Vagina (tissue), 2 donors: ENCODE measurements at regions not wholly inside any gene's neighbourhood (a gene's known extent, or its start where the extent isn't known, plus 50 kb on each side); places are given as distances from the start of the nearest gene placed in this dataset.
"Not testable (repeated sequence)": the region's sequence is repeated elsewhere in the genome, so short reads cannot be mapped to it uniquely, and the experiment has no call there.

ENCODE experiments used
- DNase-seq, 2 donors: peaks; one replicate each; pipeline ENCODE4 v3.0.0-alpha.2; 2017; ENCODE audit errors: extremely low spot score in 2 of 2
- H3K27ac ChIP-seq: fragments of 200-600 bp; sonication (generic); one replicate; pipeline ENCODE4 v1.5.1; 2019
- H3K27me3 ChIP-seq: fragments of 200-600 bp; sonication (generic); one replicate; pipeline ENCODE4 v1.5.1; 2019
- H3K36me3 ChIP-seq, 2 donors: fragments of 200-600 bp; sonication (generic); one replicate each; pipeline ENCODE4 v1.5.1; 2017 to 2019
- H3K4me1 ChIP-seq: fragments of 200-600 bp; sonication (generic); one replicate; pipeline ENCODE4 v1.5.1; 2019
- H3K4me3 ChIP-seq, 2 donors: fragments of 200-600 bp; sonication (generic); 1 replicate in 1 of 2; 2 replicates in 1 of 2; pipeline ENCODE4 v1.5.1; 2016 to 2019
- H3K9me3 ChIP-seq: fragments of 200-600 bp; sonication (generic); one replicate; pipeline ENCODE4 v1.5.1; 2019
- POLR2A ChIP-seq, 2 donors: fragments of 450-650 bp; IDR thresholded peaks; one replicate each; pipeline ENCODE4 v1.6.1; 2017; ENCODE audit warnings: antibody characterized with exemption in 2 of 2, mild to moderate bottlenecking in 2 of 2, moderate library complexity in 2 of 2
- POLR2AphosphoS5 ChIP-seq, 2 donors: sonication (generic); formaldehyde crosslinking; IDR thresholded peaks; one replicate each; pipeline ENCODE4 v1.9.0; 2017; ENCODE audit warnings: antibody characterized with exemption in 2 of 2, mild to moderate bottlenecking in 2 of 2, low read depth in 1 of 2; ENCODE audit not compliant: insufficient read depth in 1 of 2
- intact Hi-C: fragments of 100-400 bp; cut with DNase I; formaldehyde crosslinking; loops from one replicate; pipeline ENCODE4 v1.15.1; 2023
- TF ChIP-seq, protein P1 (sequence below), 3 experiments: fragments of 450-650 bp in 2 of 3; fragments of 200-600 bp in 1 of 3; sonication (generic) in 1 of 3; IDR thresholded peaks; one replicate each; pipeline ENCODE4 v1.5.1; 2017 to 2019; ENCODE audit warnings: antibody characterized with exemption in 3 of 3, mild to moderate bottlenecking in 2 of 3, moderate library complexity in 2 of 3

DNA sequence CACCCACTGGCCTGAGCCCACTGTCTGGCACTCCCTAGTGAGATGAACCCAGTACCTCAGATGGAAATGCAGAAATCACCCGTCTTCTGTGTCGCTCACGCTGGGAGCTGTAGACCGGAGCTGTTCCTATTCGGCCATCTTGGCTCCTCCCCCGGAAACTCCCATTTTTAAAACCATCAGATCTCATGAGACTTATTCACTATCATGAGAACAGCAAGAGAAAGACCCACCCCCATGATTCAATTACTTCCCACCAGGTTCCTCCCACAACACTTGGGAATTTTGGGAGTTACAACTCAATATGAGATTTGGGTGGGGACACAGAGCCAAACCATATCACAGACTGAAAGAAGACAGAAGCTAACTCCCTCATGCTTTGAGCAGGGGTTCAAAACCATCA is 134.5 kb downstream of the SLC39A8 start:
- H3K27ac ChIP-seq, H3K4me3 ChIP-seq, H3K4me1 ChIP-seq, H3K27me3 ChIP-seq, H3K36me3 ChIP-seq, H3K9me3 ChIP-seq, intact Hi-C loops, DNase-seq: not testable (repeated sequence)

DNA sequence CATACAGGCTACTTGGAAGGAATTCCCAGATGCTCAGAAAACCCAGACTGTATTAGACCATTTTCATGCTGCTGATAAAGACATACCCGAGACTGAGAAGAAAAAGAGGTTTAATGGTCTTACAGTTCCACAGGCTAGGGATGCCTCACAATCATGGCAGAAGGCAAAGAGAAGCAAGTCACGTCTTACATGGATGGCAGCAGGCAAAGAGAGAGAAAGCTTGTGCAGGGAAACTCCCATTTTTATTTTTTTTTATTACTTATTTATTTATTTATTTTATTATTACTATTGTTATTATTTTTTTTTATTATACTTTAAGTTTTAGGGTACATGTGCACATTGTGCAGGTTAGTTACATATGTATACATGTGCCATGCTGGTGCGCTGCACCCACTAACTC is 140.6 kb downstream of the SLC39A8 start:
- H3K4me3 ChIP-seq, H3K4me1 ChIP-seq, H3K27ac ChIP-seq, DNase-seq, H3K36me3 ChIP-seq, H3K9me3 ChIP-seq, intact Hi-C loops, H3K27me3 ChIP-seq: not testable (repeated sequence)

DNA sequence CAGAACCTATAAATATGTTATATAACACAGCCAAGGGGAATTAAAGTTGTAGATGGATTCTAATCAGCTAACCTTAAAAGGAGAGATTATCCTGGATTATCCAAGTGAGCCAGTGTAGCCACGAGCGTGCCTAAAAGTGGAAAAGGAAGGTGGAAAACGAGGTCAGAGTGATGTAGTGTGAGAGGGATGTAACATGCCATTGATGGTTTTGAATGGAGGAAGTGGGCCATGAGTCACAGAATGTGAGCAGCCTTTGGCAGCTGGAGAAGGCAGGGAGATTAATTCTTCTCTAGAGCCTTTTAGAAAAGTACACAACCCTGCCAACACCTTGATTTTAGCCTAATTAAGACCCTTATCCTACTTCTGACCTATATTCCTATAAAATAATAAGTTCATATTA is 149.1 kb downstream of the SLC39A8 start:
- Histone ChIP-seq H3K27me3 (no peaks in the 10 kb centered on the region), H3K27ac (no peak overlapping the region)
- intact Hi-C loops: no loop called here

DNA sequence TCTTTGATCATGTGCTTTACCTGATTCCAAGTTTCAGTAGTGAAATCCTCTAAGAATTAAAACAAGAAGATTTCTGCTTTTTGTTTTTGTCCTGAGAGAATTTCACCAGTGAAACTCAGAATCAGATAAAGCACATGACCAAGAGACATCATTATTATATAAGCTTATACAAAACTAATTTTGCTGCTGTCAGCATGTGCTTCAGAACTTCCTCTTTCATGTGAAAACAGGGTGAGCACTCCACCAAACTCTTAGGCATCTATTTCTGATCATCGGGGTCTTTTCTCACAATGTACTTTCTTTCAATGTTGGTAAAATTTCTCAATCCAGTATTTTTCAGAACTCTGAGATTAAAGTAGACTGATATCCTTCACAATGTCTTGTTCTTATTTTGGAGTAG is 152.1 kb downstream of the SLC39A8 start:
- no peak for DNase-seq
- TF ChIP-seq POLR2A (IDR thresholded peaks at IDR 0.05): no peak
- no peak for TF ChIP-seq POLR2AphosphoS5 (IDR thresholded peaks at IDR 0.05; ENCODE audit: insufficient read depth in 1 of 2, low read depth in 1 of 2)
- H3K4me1 ChIP-seq: no peaks in the 10 kb centered on the region

More for the DNA sequence above, 149.1 kb downstream of the SLC39A8 start:
- Histone ChIP-seq H3K9me3 (no peaks in the 10 kb centered on the region), H3K4me3 (no peak overlapping the region), H3K4me1 (no peaks in the 10 kb centered on the region), H3K36me3 (no peaks in the 10 kb centered on the region)
- TF ChIP-seq, protein P1, sequence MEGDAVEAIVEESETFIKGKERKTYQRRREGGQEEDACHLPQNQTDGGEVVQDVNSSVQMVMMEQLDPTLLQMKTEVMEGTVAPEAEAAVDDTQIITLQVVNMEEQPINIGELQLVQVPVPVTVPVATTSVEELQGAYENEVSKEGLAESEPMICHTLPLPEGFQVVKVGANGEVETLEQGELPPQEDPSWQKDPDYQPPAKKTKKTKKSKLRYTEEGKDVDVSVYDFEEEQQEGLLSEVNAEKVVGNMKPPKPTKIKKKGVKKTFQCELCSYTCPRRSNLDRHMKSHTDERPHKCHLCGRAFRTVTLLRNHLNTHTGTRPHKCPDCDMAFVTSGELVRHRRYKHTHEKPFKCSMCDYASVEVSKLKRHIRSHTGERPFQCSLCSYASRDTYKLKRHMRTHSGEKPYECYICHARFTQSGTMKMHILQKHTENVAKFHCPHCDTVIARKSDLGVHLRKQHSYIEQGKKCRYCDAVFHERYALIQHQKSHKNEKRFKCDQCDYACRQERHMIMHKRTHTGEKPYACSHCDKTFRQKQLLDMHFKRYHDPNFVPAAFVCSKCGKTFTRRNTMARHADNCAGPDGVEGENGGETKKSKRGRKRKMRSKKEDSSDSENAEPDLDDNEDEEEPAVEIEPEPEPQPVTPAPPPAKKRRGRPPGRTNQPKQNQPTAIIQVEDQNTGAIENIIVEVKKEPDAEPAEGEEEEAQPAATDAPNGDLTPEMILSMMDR (IDR thresholded peaks at IDR 0.05): no peak
- no peak for TF ChIP-seq POLR2A (IDR thresholded peaks at IDR 0.05)
- TF ChIP-seq POLR2AphosphoS5 (IDR thresholded peaks at IDR 0.05; ENCODE audit: insufficient read depth in 1 of 2, low read depth in 1 of 2): no peak
- DNase-seq: no peak

DNA sequence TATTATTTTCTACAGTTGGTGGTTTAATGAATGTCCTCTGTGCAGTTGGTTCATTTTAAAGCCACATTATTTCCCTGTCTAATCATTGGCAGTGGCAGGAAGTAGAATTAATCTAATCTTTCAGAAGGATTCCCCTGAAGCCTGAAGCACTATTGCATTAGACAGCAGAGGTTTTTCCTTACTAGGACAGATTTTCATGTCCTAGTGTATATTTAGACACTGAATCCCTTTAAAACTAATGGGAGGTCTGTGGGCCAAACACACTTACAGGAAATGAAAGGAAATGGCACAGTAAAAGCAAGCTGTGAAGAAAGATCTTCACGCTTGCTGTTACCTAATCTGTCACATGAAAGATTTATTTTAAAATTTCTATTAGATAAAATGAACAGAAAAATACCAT is 165.2 kb downstream of the SLC39A8 start:
- no peaks in the 10 kb centered on the region for H3K9me3 ChIP-seq
- intact Hi-C loops: no loop called here
- no peaks in the 10 kb centered on the region for H3K4me1 ChIP-seq
- TF ChIP-seq, protein P1 (IDR thresholded peaks at IDR 0.05): no peak
- TF ChIP-seq POLR2AphosphoS5 (IDR thresholded peaks at IDR 0.05; ENCODE audit: insufficient read depth in 1 of 2, low read depth in 1 of 2) (no peak), POLR2A (IDR thresholded peaks at IDR 0.05) (no peak)
- DNase-seq: no peak
- no peak overlapping the region for H3K27ac ChIP-seq
- H3K27me3 ChIP-seq: no peaks in the 10 kb centered on the region
- no peaks in the 10 kb centered on the region for H3K36me3 ChIP-seq
- no peak overlapping the region for H3K4me3 ChIP-seq

More for the DNA sequence above, 152.1 kb downstream of the SLC39A8 start:
- Histone ChIP-seq H3K36me3 (no peaks in the 10 kb centered on the region), H3K9me3 (no peaks in the 10 kb centered on the region), H3K4me3 (no peak overlapping the region), H3K27me3 (no peaks in the 10 kb centered on the region), H3K27ac (no peak overlapping the region)
- intact Hi-C loops: no loop called here

DNA sequence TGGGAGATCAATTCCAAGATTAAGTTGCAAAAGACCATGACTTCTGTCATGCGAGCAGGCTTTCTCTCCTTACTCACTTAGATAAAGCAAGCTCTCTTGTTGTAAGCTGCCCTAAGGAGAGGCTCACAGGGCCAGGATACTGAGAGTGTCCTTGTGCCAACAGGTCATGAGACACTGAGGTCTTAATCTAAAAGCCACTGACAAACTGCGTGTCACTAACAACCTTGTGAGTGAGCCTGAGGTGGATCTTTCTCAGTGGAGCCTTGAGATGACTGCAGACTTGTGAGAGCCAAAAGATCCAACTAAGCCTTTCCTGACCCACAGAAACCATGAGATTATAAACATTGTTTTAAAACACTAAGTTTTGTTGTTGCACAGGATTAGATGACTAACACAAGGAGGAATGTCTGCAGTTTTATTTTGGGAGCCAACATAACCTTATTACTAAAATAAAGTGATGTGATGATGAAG is 170.5 kb downstream of the SLC39A8 start:
- DNase-seq: no peak
- intact Hi-C loops: no loop called here
- no peaks in the 10 kb centered on the region for H3K4me1 ChIP-seq
- no peak overlapping the region for H3K27ac ChIP-seq
- no peaks in the 10 kb centered on the region for H3K27me3 ChIP-seq
- TF ChIP-seq POLR2A (IDR thresholded peaks at IDR 0.05): no peak
- TF ChIP-seq, protein P1 (IDR thresholded peaks at IDR 0.05): no peak
- TF ChIP-seq POLR2AphosphoS5 (IDR thresholded peaks at IDR 0.05; ENCODE audit: insufficient read depth in 1 of 2, low read depth in 1 of 2): no peak
- H3K9me3 ChIP-seq: no peaks in the 10 kb centered on the region
- H3K4me3 ChIP-seq: no peak overlapping the region
- no peaks in the 10 kb centered on the region for H3K36me3 ChIP-seq

DNA sequence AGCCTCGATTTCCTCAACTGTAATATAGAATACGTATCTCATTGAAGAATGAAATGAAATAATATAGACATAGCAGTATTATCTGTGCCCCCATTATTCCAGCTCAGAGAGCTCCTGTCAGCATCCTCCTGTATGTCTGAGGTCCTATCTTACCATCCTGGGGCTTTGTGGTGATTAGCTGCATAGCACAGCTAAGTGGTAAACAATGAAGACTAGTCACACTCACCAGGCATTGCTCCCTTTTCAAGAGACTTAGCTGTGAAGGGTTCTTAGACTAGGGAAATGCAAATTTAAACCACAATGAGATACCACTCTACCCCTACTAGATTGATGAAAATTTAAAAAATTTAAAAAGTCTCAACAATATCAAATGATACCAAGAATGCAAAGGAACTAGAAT is 172.9 kb downstream of the SLC39A8 start:
- H3K27me3 ChIP-seq: no peaks in the 10 kb centered on the region
- DNase-seq: no peak
- TF ChIP-seq POLR2A (IDR thresholded peaks at IDR 0.05) (no peak), POLR2AphosphoS5 (IDR thresholded peaks at IDR 0.05; ENCODE audit: insufficient read depth in 1 of 2, low read depth in 1 of 2) (no peak)
- TF ChIP-seq, protein P1 (IDR thresholded peaks at IDR 0.05): no peak
- H3K27ac ChIP-seq: no peak overlapping the region
- H3K4me1 ChIP-seq: no peaks in the 10 kb centered on the region
- no peaks in the 10 kb centered on the region for H3K36me3 ChIP-seq
- no peaks in the 10 kb centered on the region for H3K9me3 ChIP-seq
- H3K4me3 ChIP-seq: no peak overlapping the region
- intact Hi-C loops: no loop called here
